Motor neuron (in vitro differentiated cells): ENCODE measurements at regions not wholly inside any gene's neighbourhood (a gene's known extent, or its start where the extent isn't known, plus 50 kb on each side); places are given as distances from the start of the nearest gene placed in this dataset.
"Not testable (repeated sequence)": the region's sequence is repeated elsewhere in the genome, so short reads cannot be mapped to it uniquely, and the experiment has no call there.

Experiments
- ATAC-seq, 8 experiments: fragments of 200-7000 bp; cut with Tn5 transposase; replicated peaks in 6 of 8; 2 replicates each; pipeline ENCODE4 v1.8.0; 2021; ENCODE audit warnings: mild to moderate bottlenecking in 8 of 8, moderate library complexity in 8 of 8
- H3K27ac ChIP-seq, 2 donors: fragments of 250-450 bp; sonication (Bioruptor Pico); 2 replicates each; pipeline ENCODE4 v1.9.0; 2021; ENCODE audit warnings: antibody characterized with exemption in 2 of 2, mild to moderate bottlenecking in 2 of 2, moderate library complexity in 1 of 2
- H3K4me1 ChIP-seq, 2 donors: fragments of 250-450 bp; sonication (Bioruptor Pico); replicated peaks in 1 of 2; 2 replicates each; pipeline ENCODE4 v1.6.1; 2021; ENCODE audit warnings: antibody characterized with exemption in 2 of 2, mild to moderate bottlenecking in 2 of 2, moderate library complexity in 1 of 2
- H3K4me3 ChIP-seq, 5 donors: fragments of 250-450 bp; sonication (Bioruptor Pico); 2 replicates each; pipeline ENCODE4 v1.9.0; 2021; ENCODE audit warnings: antibody characterized with exemption in 5 of 5, mild to moderate bottlenecking in 5 of 5, moderate library complexity in 4 of 5
- WGBS, 10 experiments: fragments of 450-650 bp; shearing (Covaris generic); methylation state at CpG; one replicate each; pipeline ENCODE4 v1.0.0; 2022; 5-methylcytosine and 5-hydroxymethylcytosine counted together
- in situ Hi-C, 9 experiments: fragments of 400-800 bp; cut with MboI; loops; one replicate each; pipeline ENCODE4 v1.15.0; 2021; ENCODE audit warnings: low sequenced_read_pairs in 9 of 9, low pct_unique_long_range_greater_than_20kb in 2 of 9; ENCODE audit not compliant: unreplicated experiment in 9 of 9

GRCh38 chr1:120955961-120956360, 66.4 kb downstream of the PPIAL4A start:
- 31 to 100% (median 73%) methylated on average over 1 to 2 of the region's 2 CpGs; no CpG with 5 or more reads in 2 of the 10 experiments for WGBS, 10 experiments
- not testable (repeated sequence) for H3K27ac ChIP-seq

DNA sequence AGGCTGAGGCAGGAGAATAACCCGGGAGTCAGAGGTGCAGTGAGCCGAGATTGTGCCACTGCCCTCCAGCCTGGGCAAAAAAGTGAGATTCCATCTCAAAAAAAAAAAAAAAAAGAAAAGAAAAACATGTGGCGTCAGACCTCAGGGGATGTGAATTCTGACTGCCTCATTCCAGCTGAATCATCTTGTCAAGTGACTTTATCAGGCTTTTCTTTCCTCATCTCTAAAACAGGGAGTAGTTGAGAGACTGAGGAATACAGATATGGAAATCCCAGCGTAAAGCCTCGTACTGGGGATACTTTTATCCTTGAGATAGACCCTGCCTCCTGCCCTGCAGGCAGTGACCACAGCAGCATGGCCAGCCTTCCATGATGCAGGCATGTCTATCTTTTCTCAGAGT, 76.4 kb downstream of the PPIAL4A start:
- no CpG with 5 or more reads among the region's 5 CpGs for WGBS, 10 experiments
- H3K27ac ChIP-seq, H3K4me3 ChIP-seq, H3K4me1 ChIP-seq, in situ Hi-C loops: not testable (repeated sequence)
- ATAC-seq = peak in 1 of 8 experiments; percentile 85

More at GRCh38 chr1:120955961-120956360, 66.4 kb downstream of the PPIAL4A start:
- H3K4me1 ChIP-seq, in situ Hi-C loops, ATAC-seq, H3K4me3 ChIP-seq: not testable (repeated sequence)

DNA sequence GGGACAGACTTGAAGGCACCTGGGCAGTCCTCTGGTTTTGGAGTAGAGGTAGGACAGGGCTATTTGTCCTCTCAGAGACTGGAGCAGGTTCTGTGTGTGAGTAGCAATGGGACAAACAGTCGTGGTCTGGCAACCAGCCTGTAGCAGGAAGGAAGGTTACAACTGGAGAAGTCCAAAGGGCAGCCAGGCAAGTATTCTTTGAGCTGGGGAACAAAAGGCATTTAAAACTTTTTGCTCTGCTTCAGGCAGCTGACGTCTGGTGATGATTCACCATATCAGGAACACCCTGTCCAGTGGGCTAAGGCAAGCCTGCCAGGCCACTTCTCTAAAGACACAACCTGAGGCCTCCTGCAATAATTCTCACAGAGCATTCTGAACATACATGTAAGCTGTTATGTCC, 83.3 kb downstream of the PPIAL4A start:
- 0 to 80% methylated on average over 1 of the region's 2 CpGs; no CpG with 5 or more reads in 8 of the 10 experiments for WGBS, 10 experiments
- in situ Hi-C loops = not testable (repeated sequence)

GRCh38 chr1:120973836-120974235, 84.3 kb downstream of the PPIAL4A start:
- 80% methylated on average over 1 of the region's 4 CpGs; no CpG with 5 or more reads in 9 of the 10 experiments for WGBS, 10 experiments
- H3K27ac ChIP-seq, in situ Hi-C loops, H3K4me1 ChIP-seq, H3K4me3 ChIP-seq, ATAC-seq: not testable (repeated sequence)

More for the DNA sequence above, 83.3 kb downstream of the PPIAL4A start:
- ATAC-seq = peak in 5 of 8 experiments; percentile 23 to 98 (median 33)
- H3K4me3 ChIP-seq, H3K27ac ChIP-seq, H3K4me1 ChIP-seq: not testable (repeated sequence)

- H3K4me1 ChIP-seq, ATAC-seq, H3K4me3 ChIP-seq, H3K27ac ChIP-seq, in situ Hi-C loops: not testable (repeated sequence)
- WGBS, 10 experiments = 40 to 100% (median 80%) methylated on average over 1 of the region's 6 CpGs; no CpG with 5 or more reads in 7 of the 10 experiments
Measured at GRCh38 chr1:120977279-120977678, 87.7 kb downstream of the PPIAL4A start.

GRCh38 chr1:120981489-120982094, 92.0 kb downstream of the PPIAL4A start:
- WGBS, 10 experiments = 80 to 83% methylated on average over 1 of the region's 3 CpGs; no CpG with 5 or more reads in 8 of the 10 experiments
- H3K4me3 ChIP-seq, H3K27ac ChIP-seq, H3K4me1 ChIP-seq, in situ Hi-C loops: not testable (repeated sequence)
- ATAC-seq = peak in 6 of 8 experiments; percentile 24 to 96 (median 79)

GRCh38 chr1:120994614-120995013, 105.0 kb downstream of the PPIAL4A start:
- H3K27ac ChIP-seq, ATAC-seq, H3K4me1 ChIP-seq, in situ Hi-C loops, H3K4me3 ChIP-seq: not testable (repeated sequence)
- WGBS, 10 experiments = 80% methylated on average over 1 of the region's 2 CpGs; no CpG with 5 or more reads in 9 of the 10 experiments

- H3K27ac ChIP-seq, H3K4me3 ChIP-seq, in situ Hi-C loops, H3K4me1 ChIP-seq: not testable (repeated sequence)
- no CpG with 5 or more reads among the region's 1 CpG for WGBS, 10 experiments
- ATAC-seq = peak in 6 of 8 experiments; percentile 47 to 93 (median 77)
Measured at GRCh38 chr1:120995025-120995424, 105.5 kb downstream of the PPIAL4A start.

DNA sequence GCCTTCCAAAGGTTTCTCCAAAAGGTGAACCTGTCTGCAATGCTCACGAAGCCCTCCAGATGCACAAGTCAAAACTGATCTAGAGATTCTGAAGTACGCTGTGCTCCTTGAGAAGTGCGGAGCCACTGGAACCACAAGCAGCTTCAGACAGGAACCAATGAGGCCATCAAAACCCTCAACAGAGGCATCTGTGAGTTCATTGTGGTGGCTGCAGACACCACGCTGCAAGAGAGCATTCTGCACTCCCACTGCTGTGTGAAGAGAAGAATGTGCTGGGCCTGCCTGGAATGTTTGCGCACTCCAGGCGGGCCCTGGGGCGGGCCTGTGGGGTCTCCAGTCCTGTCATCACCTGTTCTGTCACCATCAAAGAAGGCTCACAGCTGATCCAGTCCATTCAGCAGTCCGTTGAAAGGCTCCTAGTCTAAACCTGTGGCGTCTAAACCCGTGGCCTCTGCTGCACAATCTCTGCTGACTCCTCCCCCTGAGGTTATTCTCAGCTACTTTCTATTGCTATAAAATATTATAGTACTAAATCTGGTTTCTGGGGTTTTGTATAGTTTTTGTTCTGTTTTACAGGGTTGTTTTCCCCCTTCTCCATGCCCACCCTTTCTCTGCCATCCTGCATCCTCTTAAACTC, 111.6 kb downstream of the PPIAL4A start:
- in situ Hi-C loops, H3K4me3 ChIP-seq, H3K27ac ChIP-seq, H3K4me1 ChIP-seq: not testable (repeated sequence)
- WGBS, 10 experiments = no CpG with 5 or more reads among the region's 10 CpGs
- peak in 1 of 8 experiments; percentile 33 for ATAC-seq

DNA sequence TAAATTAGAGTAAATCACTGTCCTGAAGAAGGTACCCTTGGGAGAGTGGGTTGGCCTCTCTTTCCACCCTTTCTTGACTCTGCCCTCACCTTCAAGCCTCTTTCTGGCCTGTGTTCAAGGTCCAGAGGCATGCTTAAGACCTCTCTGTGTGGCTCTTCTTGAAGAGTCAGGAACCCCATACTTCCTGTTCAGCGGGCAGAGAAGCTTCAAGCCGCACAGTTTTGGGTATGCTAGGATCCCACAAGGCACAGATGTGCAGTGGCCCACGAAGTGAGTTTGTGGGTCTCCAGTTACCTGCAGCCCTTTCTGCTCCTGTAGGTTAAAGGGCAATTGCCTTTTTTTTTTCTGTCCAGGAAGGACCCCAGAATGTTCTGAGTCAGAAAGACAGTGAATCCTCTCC, 113.7 kb downstream of the PPIAL4A start:
- in situ Hi-C loops, H3K4me1 ChIP-seq, ATAC-seq, H3K27ac ChIP-seq, H3K4me3 ChIP-seq: not testable (repeated sequence)
- no CpG with 5 or more reads among the region's 3 CpGs for WGBS, 10 experiments

GRCh38 chr1:121006826-121007225, 117.3 kb downstream of the PPIAL4A start:
- H3K4me1 ChIP-seq, in situ Hi-C loops, ATAC-seq, H3K27ac ChIP-seq, H3K4me3 ChIP-seq: not testable (repeated sequence)
- 20 to 80% methylated on average over 2 to 3 of the region's 21 CpGs; no CpG with 5 or more reads in 8 of the 10 experiments for WGBS, 10 experiments

- in situ Hi-C loops, H3K27ac ChIP-seq, H3K4me3 ChIP-seq, ATAC-seq, H3K4me1 ChIP-seq: not testable (repeated sequence)
- WGBS, 10 experiments = 19 to 57% (median 48%) methylated on average over 1 to 6 of the region's 10 CpGs; no CpG with 5 or more reads in 7 of the 10 experiments
Measured at GRCh38 chr1:121007755-121008154, 118.2 kb downstream of the PPIAL4A start.

GRCh38 chr1:121008512-121009215, 119.1 kb downstream of the PPIAL4A start:
- in situ Hi-C loops, H3K4me1 ChIP-seq, ATAC-seq, H3K27ac ChIP-seq, H3K4me3 ChIP-seq: not testable (repeated sequence)
- WGBS, 10 experiments = 34% methylated on average over 9 of the region's 46 CpGs; no CpG with 5 or more reads in 9 of the 10 experiments
